Activated naive CD8-positive, alpha-beta T cell treated with anti-CD3 and anti-CD28 coated beads for 36 hours (primary cell): ENCODE measurements at regions not wholly inside any gene's neighbourhood (a gene's known extent, or its start where the extent isn't known, plus 50 kb on each side); places are given as distances from the start of the nearest gene placed in this dataset.

ENCODE experiments used
- DNase-seq: peaks from one replicate; pipeline ENCODE4 v3.0.0; 2021
- H3K27ac Mint-ChIP-seq: one replicate; pipeline ENCODE4 v1.8.0; 2022; ENCODE audit warnings: mild to moderate bottlenecking, moderate library complexity, mixed read lengths
- H3K27me3 Mint-ChIP-seq: one replicate; pipeline ENCODE4 v1.8.0; 2022; ENCODE audit warnings: mild to moderate bottlenecking, mixed read lengths
- H3K36me3 Mint-ChIP-seq: one replicate; pipeline ENCODE4 v1.8.0; 2021; ENCODE audit warnings: mild to moderate bottlenecking, mixed read lengths
- H3K4me1 Mint-ChIP-seq: one replicate; pipeline ENCODE4 v1.8.0; 2021; ENCODE audit warnings: mixed read lengths
- H3K4me3 Mint-ChIP-seq: one replicate; pipeline ENCODE4 v1.8.0; 2022; ENCODE audit warnings: mild to moderate bottlenecking, moderate library complexity, mixed read lengths
- H3K9me3 Mint-ChIP-seq: one replicate; pipeline ENCODE4 v1.8.0; 2022; ENCODE audit warnings: mixed read lengths

- no peaks in the 10 kb centered on the region for H3K36me3 Mint-ChIP-seq
- peaks cover 22% of the 10 kb centered on the region for H3K4me1 Mint-ChIP-seq
- H3K9me3 Mint-ChIP-seq = no peaks in the 10 kb centered on the region
- DNase-seq = peak; percentile 25
- no peak overlapping the region for H3K27ac Mint-ChIP-seq
- no peak overlapping the region for H3K4me3 Mint-ChIP-seq
- peaks cover 20% of the 10 kb centered on the region for H3K27me3 Mint-ChIP-seq
Measured at GRCh38 chr12:66066137-66066928, 64.2 kb downstream of the LLPH start.

- no peaks in the 10 kb centered on the region for H3K36me3 Mint-ChIP-seq
- H3K9me3 Mint-ChIP-seq = no peaks in the 10 kb centered on the region
- H3K27me3 Mint-ChIP-seq = peaks cover 21% of the 10 kb centered on the region
- DNase-seq = no peak
- peaks cover 22% of the 10 kb centered on the region for H3K4me1 Mint-ChIP-seq
- H3K27ac Mint-ChIP-seq = no peak overlapping the region
- H3K4me3 Mint-ChIP-seq = no peak overlapping the region
Measured at GRCh38 chr12:66065641-66066136, 64.9 kb downstream of the LLPH start.

GRCh38 chr12:66065150-66065549 is 65.4 kb downstream of the LLPH start:
- Mint-ChIP-seq H3K36me3 (no peaks in the 10 kb centered on the region), H3K27ac (no peak overlapping the region), H3K27me3 (peaks cover 26% of the 10 kb centered on the region), H3K9me3 (no peaks in the 10 kb centered on the region), H3K4me1 (peaks cover 22% of the 10 kb centered on the region), H3K4me3 (no peak overlapping the region)
- no peak for DNase-seq

- H3K27me3 Mint-ChIP-seq = peaks cover 26% of the 10 kb centered on the region
- peaks cover 22% of the 10 kb centered on the region for H3K4me1 Mint-ChIP-seq
- H3K36me3 Mint-ChIP-seq = no peaks in the 10 kb centered on the region
- DNase-seq = no peak
- H3K27ac Mint-ChIP-seq = no peak overlapping the region
- H3K9me3 Mint-ChIP-seq = no peaks in the 10 kb centered on the region
- no peak overlapping the region for H3K4me3 Mint-ChIP-seq
Measured at GRCh38 chr12:66063916-66064315, 66.6 kb downstream of the LLPH start.

GRCh38 chr12:66062290-66062625 is 68.3 kb downstream of the LLPH start:
- H3K27me3 Mint-ChIP-seq = peaks cover 29% of the 10 kb centered on the region
- no peak overlapping the region for H3K27ac Mint-ChIP-seq
- no peak for DNase-seq
- H3K4me3 Mint-ChIP-seq = no peak overlapping the region
- H3K36me3 Mint-ChIP-seq = no peaks in the 10 kb centered on the region
- peaks cover 21% of the 10 kb centered on the region for H3K4me1 Mint-ChIP-seq
- no peaks in the 10 kb centered on the region for H3K9me3 Mint-ChIP-seq

GRCh38 chr12:66061557-66062289 is 68.8 kb downstream of the LLPH start:
- H3K36me3 Mint-ChIP-seq = no peaks in the 10 kb centered on the region
- H3K4me1 Mint-ChIP-seq = peaks cover 16% of the 10 kb centered on the region
- no peak overlapping the region for H3K27ac Mint-ChIP-seq
- H3K9me3 Mint-ChIP-seq = no peaks in the 10 kb centered on the region
- peaks cover 29% of the 10 kb centered on the region for H3K27me3 Mint-ChIP-seq
- no peak for DNase-seq
- H3K4me3 Mint-ChIP-seq = no peak overlapping the region

- Mint-ChIP-seq H3K9me3 (no peaks in the 10 kb centered on the region), H3K27me3 (peaks cover 33% of the 10 kb centered on the region), H3K27ac (no peak overlapping the region), H3K4me1 (peaks cover 11% of the 10 kb centered on the region), H3K36me3 (no peaks in the 10 kb centered on the region), H3K4me3 (no peak overlapping the region)
- DNase-seq = no peak
Measured at GRCh38 chr12:66061076-66061475, 69.5 kb downstream of the LLPH start.

GRCh38 chr12:66060163-66060907 is 70.2 kb downstream of the LLPH start:
- H3K9me3 Mint-ChIP-seq = no peaks in the 10 kb centered on the region
- peaks cover 8% of the 10 kb centered on the region for H3K4me1 Mint-ChIP-seq
- DNase-seq = no peak
- peaks cover 35% of the 10 kb centered on the region for H3K27me3 Mint-ChIP-seq
- H3K4me3 Mint-ChIP-seq = no peak overlapping the region
- H3K36me3 Mint-ChIP-seq = no peaks in the 10 kb centered on the region
- no peak overlapping the region for H3K27ac Mint-ChIP-seq

- no peak for DNase-seq
- no peak overlapping the region for H3K4me3 Mint-ChIP-seq
- H3K4me1 Mint-ChIP-seq = peaks cover 6% of the 10 kb centered on the region
- H3K9me3 Mint-ChIP-seq = no peaks in the 10 kb centered on the region
- H3K27ac Mint-ChIP-seq = no peak overlapping the region
- H3K36me3 Mint-ChIP-seq = no peaks in the 10 kb centered on the region
- peaks cover 28% of the 10 kb centered on the region for H3K27me3 Mint-ChIP-seq
Measured at GRCh38 chr12:66059666-66060065, 70.9 kb downstream of the LLPH start.

GRCh38 chr12:66058554-66058953 is 72.0 kb downstream of the LLPH start:
- Mint-ChIP-seq H3K27ac (no peak overlapping the region), H3K27me3 (peaks cover 24% of the 10 kb centered on the region), H3K36me3 (no peaks in the 10 kb centered on the region), H3K9me3 (no peaks in the 10 kb centered on the region), H3K4me1 (peaks cover 6% of the 10 kb centered on the region), H3K4me3 (no peak overlapping the region)
- no peak for DNase-seq

- Mint-ChIP-seq H3K27me3 (peaks cover 36% of the 10 kb centered on the region), H3K36me3 (no peaks in the 10 kb centered on the region), H3K4me1 (peaks cover 6% of the 10 kb centered on the region), H3K9me3 (no peaks in the 10 kb centered on the region), H3K4me3 (no peak overlapping the region), H3K27ac (no peak overlapping the region)
- no peak for DNase-seq
Measured at GRCh38 chr12:66055837-66056319, 74.7 kb downstream of the LLPH start.

- Mint-ChIP-seq H3K4me3 (no peak overlapping the region), H3K27me3 (peaks cover 35% of the 10 kb centered on the region)
Measured at GRCh38 chr12:66052988-66053615, 77.4 kb downstream of the LLPH start.

GRCh38 chr12:66051361-66051760 is 79.2 kb downstream of the LLPH start:
- H3K4me3 Mint-ChIP-seq = no peak overlapping the region
- no peak overlapping the region for H3K27ac Mint-ChIP-seq
- H3K36me3 Mint-ChIP-seq = no peaks in the 10 kb centered on the region
- H3K27me3 Mint-ChIP-seq = peaks cover 31% of the 10 kb centered on the region
- H3K4me1 Mint-ChIP-seq = peaks cover 17% of the 10 kb centered on the region
- DNase-seq = no peak
- no peaks in the 10 kb centered on the region for H3K9me3 Mint-ChIP-seq

More at GRCh38 chr12:66052988-66053615, 77.4 kb downstream of the LLPH start:
- no peak for DNase-seq
- H3K36me3 Mint-ChIP-seq = no peaks in the 10 kb centered on the region
- H3K9me3 Mint-ChIP-seq = no peaks in the 10 kb centered on the region
- H3K27ac Mint-ChIP-seq = no peak overlapping the region
- H3K4me1 Mint-ChIP-seq = peaks cover 6% of the 10 kb centered on the region

GRCh38 chr12:66050610-66051009 is 79.9 kb downstream of the LLPH start:
- no peaks in the 10 kb centered on the region for H3K36me3 Mint-ChIP-seq
- H3K27ac Mint-ChIP-seq = no peak overlapping the region
- no peaks in the 10 kb centered on the region for H3K9me3 Mint-ChIP-seq
- H3K4me1 Mint-ChIP-seq = peaks cover 10% of the 10 kb centered on the region
- peaks cover 25% of the 10 kb centered on the region for H3K27me3 Mint-ChIP-seq
- no peak for DNase-seq
- no peak overlapping the region for H3K4me3 Mint-ChIP-seq

GRCh38 chr12:66050283-66050576 is 80.3 kb downstream of the LLPH start:
- H3K27ac Mint-ChIP-seq = no peak overlapping the region
- peaks cover 25% of the 10 kb centered on the region for H3K27me3 Mint-ChIP-seq
- H3K4me1 Mint-ChIP-seq = peaks cover 10% of the 10 kb centered on the region
- no peaks in the 10 kb centered on the region for H3K9me3 Mint-ChIP-seq
- H3K36me3 Mint-ChIP-seq = no peaks in the 10 kb centered on the region
- DNase-seq = no peak
- H3K4me3 Mint-ChIP-seq = no peak overlapping the region
